Type B pancreatic cell (in vitro differentiated cells): ENCODE measurements at regions not wholly inside any gene's neighbourhood (a gene's known extent, or its start where the extent isn't known, plus 50 kb on each side); places are given as distances from the start of the nearest gene placed in this dataset.
"Not testable (repeated sequence)": the region's sequence is repeated elsewhere in the genome, so short reads cannot be mapped to it uniquely, and the experiment has no call there.

ENCODE experiments used
- DNase-seq: peaks from one replicate; pipeline ENCODE4 v3.0.0; 2021; ENCODE audit warnings: mixed read lengths; ENCODE audit not compliant: unreplicated experiment; ENCODE audit errors: extremely low spot score
- H3K27ac Mint-ChIP-seq: 2 replicates; pipeline ENCODE4 v1.8.0; 2021; ENCODE audit warnings: mild to moderate bottlenecking, mixed read lengths
- H3K27me3 Mint-ChIP-seq: 2 replicates; pipeline ENCODE4 v1.8.0; 2021; ENCODE audit warnings: mixed read lengths
- H3K36me3 Mint-ChIP-seq: 2 replicates; pipeline ENCODE4 v1.8.0; 2021; ENCODE audit warnings: mixed read lengths
- H3K4me1 Mint-ChIP-seq: one replicate; pipeline ENCODE4 v1.8.0; 2021; ENCODE audit warnings: mixed read lengths; ENCODE audit not compliant: unreplicated experiment
- H3K4me3 Mint-ChIP-seq: 2 replicates; pipeline ENCODE4 v1.8.0; 2021; ENCODE audit warnings: mild to moderate bottlenecking, mixed read lengths
- H3K9me3 Mint-ChIP-seq: 2 replicates; pipeline ENCODE4 v1.8.0; 2021; ENCODE audit warnings: mixed read lengths
- TF ChIP-seq, protein P1 (sequence below): fragments of 200-600 bp; sonication (generic); conservative IDR thresholded peaks from 2 replicates; pipeline ENCODE4 v1.5.0; 2021; ENCODE audit warnings: antibody characterized with exemption, mild to moderate bottlenecking

DNA sequence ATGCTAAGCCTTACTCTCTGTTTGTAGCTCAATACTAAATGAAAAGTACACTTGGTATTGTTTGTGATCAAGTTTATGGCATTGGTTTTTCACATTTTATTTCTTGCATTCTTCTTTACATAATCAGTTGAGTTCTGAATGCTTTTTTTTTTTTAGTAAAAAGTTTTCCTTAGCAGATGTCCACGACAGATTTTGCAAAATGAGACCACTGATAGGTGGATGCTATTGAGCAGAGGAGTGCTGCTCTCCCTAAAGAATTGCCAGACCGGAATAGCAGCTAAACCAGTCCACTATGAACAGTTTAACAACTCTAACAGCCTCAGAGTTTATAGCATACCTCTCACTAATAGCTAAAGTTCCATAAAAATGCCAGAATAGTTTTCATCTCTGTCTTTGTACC lies 225.1 kb upstream of the CACNA2D1 start:
- Mint-ChIP-seq H3K4me1 (no peaks in the 10 kb centered on the region), H3K27ac (no peak overlapping the region), H3K27me3 (no peaks in the 10 kb centered on the region), H3K9me3 (no peaks in the 10 kb centered on the region), H3K4me3 (no peak overlapping the region), H3K36me3 (no peaks in the 10 kb centered on the region)
- TF ChIP-seq, protein P1, sequence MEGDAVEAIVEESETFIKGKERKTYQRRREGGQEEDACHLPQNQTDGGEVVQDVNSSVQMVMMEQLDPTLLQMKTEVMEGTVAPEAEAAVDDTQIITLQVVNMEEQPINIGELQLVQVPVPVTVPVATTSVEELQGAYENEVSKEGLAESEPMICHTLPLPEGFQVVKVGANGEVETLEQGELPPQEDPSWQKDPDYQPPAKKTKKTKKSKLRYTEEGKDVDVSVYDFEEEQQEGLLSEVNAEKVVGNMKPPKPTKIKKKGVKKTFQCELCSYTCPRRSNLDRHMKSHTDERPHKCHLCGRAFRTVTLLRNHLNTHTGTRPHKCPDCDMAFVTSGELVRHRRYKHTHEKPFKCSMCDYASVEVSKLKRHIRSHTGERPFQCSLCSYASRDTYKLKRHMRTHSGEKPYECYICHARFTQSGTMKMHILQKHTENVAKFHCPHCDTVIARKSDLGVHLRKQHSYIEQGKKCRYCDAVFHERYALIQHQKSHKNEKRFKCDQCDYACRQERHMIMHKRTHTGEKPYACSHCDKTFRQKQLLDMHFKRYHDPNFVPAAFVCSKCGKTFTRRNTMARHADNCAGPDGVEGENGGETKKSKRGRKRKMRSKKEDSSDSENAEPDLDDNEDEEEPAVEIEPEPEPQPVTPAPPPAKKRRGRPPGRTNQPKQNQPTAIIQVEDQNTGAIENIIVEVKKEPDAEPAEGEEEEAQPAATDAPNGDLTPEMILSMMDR = no peak
- no peak for DNase-seq

DNA sequence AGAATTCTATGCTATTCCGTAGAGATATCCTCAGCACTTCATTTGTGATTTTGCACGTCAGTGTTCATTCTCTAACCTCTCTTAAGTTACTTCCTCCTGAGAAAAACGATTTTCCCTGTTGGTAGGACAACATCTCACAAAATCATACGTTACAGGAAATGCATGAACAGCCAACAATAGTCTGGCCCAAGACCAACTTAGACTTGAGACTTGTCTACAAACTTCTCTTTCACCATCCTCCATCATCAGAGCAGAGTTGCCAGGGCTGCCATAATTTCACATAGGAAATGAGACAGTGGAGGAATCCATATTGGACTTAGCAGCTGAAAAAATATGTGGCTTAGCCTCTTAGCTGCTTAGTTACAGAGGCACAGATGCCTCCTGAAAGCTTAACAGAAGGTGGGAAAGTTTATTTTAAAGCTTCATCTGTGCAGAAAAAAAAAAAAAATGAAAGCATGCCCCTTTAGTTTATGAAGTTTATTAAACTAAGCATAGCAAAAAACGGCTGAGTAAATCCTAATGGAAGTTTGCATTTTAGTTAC lies 222.5 kb upstream of the CACNA2D1 start:
- Mint-ChIP-seq H3K27me3 (no peaks in the 10 kb centered on the region), H3K4me3 (no peak overlapping the region), H3K36me3 (no peaks in the 10 kb centered on the region), H3K4me1 (no peaks in the 10 kb centered on the region), H3K27ac (no peak overlapping the region), H3K9me3 (no peaks in the 10 kb centered on the region)
- TF ChIP-seq, protein P1 = no peak
- DNase-seq = no peak

DNA sequence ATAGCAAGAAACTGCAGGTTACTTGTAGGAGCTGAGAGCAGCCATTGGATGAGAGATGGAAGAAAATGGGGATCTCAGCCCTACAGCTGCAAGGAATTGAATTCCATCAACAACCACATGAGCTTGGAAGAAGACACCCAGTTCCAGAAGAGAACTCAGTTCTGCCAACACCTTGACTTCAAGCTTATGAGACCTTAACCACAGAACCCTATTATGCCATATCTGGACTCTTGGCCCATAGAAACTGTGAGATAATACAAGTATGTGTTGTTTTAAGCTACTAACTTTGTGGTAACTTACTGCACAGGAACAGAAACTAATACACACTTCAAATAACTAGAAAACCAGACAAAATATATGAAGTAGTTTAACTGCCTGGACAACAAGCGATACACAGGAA lies 212.4 kb upstream of the CACNA2D1 start:
- DNase-seq = no peak
- Mint-ChIP-seq H3K4me3 (no peak overlapping the region), H3K36me3 (no peaks in the 10 kb centered on the region), H3K27me3 (no peaks in the 10 kb centered on the region), H3K27ac (no peak overlapping the region), H3K9me3 (peaks cover 12% of the 10 kb centered on the region), H3K4me1 (no peaks in the 10 kb centered on the region)
- TF ChIP-seq, protein P1 = no peak

DNA sequence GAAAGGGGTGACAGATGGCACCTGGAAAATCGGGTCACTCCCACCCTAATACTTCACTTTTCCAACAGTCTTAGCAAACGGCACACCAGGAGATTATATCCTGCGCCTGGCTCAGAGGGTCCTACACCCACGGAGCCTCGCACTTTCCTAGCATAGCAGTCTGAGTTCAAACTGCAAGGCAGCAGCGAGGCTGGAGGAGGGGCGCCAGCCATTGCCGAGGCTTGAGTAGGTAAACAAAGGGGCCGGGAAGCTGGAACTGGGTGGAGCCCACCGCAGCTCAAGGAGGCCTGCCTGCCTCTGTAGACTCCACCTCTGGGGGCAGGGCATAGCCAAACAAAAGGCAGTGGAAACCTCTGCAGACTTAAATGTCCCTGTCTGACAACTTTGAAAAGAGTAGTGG lies 206.5 kb upstream of the CACNA2D1 start:
- not testable (repeated sequence) for H3K36me3 Mint-ChIP-seq, H3K9me3 Mint-ChIP-seq, DNase-seq, H3K4me1 Mint-ChIP-seq, H3K4me3 Mint-ChIP-seq, H3K27me3 Mint-ChIP-seq, H3K27ac Mint-ChIP-seq

DNA sequence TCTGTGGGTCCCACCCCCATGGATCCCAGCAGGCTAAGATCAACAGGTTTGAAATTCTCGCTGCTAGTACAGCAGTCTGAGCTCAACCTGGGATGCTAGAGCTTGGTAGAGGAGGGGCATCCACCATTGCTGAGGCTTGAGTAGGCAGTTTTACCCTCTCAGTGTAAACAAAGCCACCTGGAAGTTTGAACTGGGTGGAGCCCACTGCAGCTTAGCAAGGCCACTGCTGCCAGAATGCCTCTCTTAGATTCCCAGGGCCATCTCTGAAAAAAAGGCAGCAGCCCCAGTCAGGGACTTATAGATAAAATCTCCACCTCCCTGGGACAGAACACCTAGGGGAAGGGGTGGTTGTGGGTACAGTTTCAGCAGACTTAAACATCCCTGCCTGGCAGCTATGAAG lies 190.0 kb upstream of the CACNA2D1 start:
- no peaks in the 10 kb centered on the region for H3K9me3 Mint-ChIP-seq

DNA sequence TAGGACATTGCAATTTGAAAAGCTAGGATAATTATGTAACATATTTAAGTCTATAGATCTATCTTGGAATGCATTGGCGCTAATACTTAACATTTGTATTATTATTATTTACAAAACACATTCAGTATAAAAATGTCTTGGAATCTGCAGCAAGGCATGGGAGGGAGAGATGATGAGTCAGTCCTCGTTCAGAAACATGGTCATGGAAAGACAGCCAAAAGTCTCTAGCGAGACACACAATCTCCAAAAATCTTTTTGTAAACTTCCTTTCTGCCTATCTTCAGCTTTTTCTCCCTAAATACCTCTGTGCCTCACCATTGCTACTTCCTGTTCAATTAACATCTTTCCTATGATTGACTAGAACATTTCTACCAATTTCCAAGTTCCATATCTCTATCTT lies 188.4 kb upstream of the CACNA2D1 start:
- no peak for DNase-seq
- TF ChIP-seq, protein P1 = no peak
- Mint-ChIP-seq H3K36me3 (no peaks in the 10 kb centered on the region), H3K27ac (no peak overlapping the region), H3K9me3 (no peaks in the 10 kb centered on the region), H3K27me3 (no peaks in the 10 kb centered on the region), H3K4me3 (no peak overlapping the region), H3K4me1 (no peaks in the 10 kb centered on the region)

More for the DNA sequence above, 190.0 kb upstream of the CACNA2D1 start:
- H3K4me3 Mint-ChIP-seq = no peak overlapping the region
- no peaks in the 10 kb centered on the region for H3K4me1 Mint-ChIP-seq
- no peaks in the 10 kb centered on the region for H3K27me3 Mint-ChIP-seq
- no peaks in the 10 kb centered on the region for H3K36me3 Mint-ChIP-seq
- TF ChIP-seq, protein P1 = no peak
- DNase-seq = no peak
- no peak overlapping the region for H3K27ac Mint-ChIP-seq
